Retinal pigment epithelial cell (primary cell): ENCODE measurements at regions not wholly inside any gene's neighbourhood (a gene's known extent, or its start where the extent isn't known, plus 50 kb on each side); places are given as distances from the start of the nearest gene placed in this dataset.

ENCODE experiments used
- DNase-seq: peaks from one replicate; pipeline ENCODE4 v3.0.0-alpha.2; 2010; ENCODE audit warnings: low read depth
- H3K4me3 ChIP-seq: 2 replicates; pipeline ENCODE4 v1.5.1; 2011; ENCODE audit warnings: mild to moderate bottlenecking, low read length, control low read depth, moderate library complexity
- CTCF ChIP-seq: conservative IDR thresholded peaks from 2 replicates; pipeline ENCODE4 v1.5.1; 2011; ENCODE audit warnings: low read depth, low read length, control low read depth, inconsistent platforms

DNA sequence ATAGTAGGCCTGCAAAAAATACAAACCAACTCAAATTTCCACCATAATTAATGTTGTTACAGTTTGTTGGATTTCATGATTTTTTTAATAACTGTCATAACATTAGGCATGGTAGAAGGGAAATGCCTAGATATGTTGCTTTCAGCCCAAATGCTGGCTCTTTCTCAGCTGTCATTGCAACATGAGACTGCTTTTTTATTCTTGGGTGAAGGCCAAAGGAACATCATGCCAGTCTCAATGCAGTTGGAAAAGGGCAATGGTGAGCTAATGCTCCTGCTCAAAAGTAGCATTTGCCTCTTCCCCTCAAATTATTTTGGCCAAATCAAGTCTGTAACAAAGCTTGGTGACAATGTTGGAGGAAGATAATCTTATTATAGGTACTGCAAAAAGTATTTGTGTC lies 877.7 kb upstream of the PRMT6 start:
- DNase-seq, result no peak
- TF ChIP-seq CTCF, result no peak
- H3K4me3 ChIP-seq, result no peak overlapping the region

- DNase-seq, result no peak
- no peak for TF ChIP-seq CTCF
- H3K4me3 ChIP-seq, result no peak overlapping the region
Observed at GRCh38 chr1:106181866-106182265, 874.6 kb upstream of the PRMT6 start.

DNA sequence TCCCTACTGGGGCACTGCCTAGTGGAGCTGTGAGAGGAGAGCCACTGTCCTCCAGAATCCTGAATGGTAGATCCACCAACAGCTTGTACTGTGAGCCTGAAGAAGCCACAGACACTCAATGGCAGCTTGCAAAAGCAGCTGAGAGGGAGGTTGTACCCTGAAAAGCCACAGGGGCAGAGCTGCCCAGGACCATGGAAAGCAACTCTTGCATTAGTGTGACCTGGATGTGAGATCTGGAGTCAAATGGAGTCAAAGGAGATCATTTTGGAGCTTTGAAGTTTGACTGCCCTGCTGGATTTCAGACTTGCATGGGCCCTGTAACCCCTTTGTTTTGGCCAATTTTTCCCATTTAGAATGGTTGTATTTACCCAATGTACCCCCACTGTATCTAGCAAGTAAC lies 871.4 kb upstream of the PRMT6 start:
- no peak for TF ChIP-seq CTCF
- DNase-seq, result no peak
- H3K4me3 ChIP-seq, result no peak overlapping the region

GRCh38 chr1:106189780-106190179 lies 866.7 kb upstream of the PRMT6 start:
- TF ChIP-seq CTCF, result no peak
- no peak overlapping the region for H3K4me3 ChIP-seq
- DNase-seq, result no peak

DNA sequence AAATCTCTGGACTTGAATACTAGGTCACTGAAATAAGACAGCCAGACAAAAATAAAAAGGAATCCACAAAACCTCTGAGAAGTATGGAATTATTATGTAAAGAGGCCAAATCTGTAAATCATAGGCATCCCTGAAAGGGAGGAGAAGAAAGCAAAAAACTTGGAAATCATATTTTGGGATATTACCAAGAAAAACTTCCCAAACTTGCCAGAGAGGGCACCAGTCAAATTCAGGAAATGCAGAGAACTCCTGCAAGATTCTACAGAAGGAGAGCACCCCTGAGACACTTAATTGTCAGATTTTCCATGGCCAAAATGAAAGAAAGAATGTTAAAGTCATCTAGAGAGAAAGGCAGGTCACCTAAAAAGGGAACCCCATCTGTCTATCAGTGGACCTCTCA lies 862.3 kb upstream of the PRMT6 start:
- no peak overlapping the region for H3K4me3 ChIP-seq
- TF ChIP-seq CTCF, result peak; percentile 5
- DNase-seq, result no peak

DNA sequence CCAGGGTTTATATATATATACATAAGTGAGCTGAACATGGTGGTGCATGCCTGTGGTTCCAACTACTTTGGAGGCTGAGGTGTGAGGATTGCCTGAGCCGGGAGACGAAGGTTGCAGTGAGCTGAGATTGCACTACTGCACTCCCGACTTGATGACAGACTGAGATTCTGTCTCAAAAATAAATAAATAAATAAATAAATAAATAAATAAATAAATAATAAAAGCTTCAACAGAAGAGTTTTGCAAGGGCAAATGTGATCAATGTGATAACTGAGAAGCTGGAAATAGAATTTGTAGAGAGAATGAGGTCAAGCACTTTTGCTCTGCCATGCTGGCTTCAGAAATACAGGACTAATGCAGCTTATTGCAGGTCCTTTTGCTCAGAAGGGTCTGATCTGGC lies 855.8 kb upstream of the PRMT6 start:
- H3K4me3 ChIP-seq, result no peak overlapping the region
- DNase-seq, result no peak
- no peak for TF ChIP-seq CTCF

DNA sequence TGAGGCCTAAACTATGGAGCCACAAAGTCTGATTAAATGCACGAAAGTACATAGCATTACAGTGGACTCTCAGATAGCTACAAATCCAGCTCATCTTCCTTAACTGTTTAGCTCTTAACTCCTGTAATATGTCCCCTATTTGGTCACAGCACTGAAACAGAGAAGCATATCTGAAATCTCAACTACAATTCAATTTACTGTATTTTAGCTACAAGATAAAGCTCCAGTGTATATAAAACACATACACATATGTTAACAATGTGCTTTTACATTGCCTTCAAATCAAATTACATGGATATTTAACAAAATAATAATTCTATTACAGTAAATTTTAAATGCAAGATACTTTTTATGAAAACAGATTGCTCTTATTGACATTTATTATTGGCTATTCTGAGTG lies 849.3 kb upstream of the PRMT6 start:
- TF ChIP-seq CTCF, result no peak

More for the DNA sequence above, 849.3 kb upstream of the PRMT6 start:
- H3K4me3 ChIP-seq, result no peak overlapping the region
- no peak for DNase-seq
